Iris pigment epithelial cell (primary cell): ENCODE measurements at regions not wholly inside any gene's neighbourhood (a gene's known extent, or its start where the extent isn't known, plus 50 kb on each side); places are given as distances from the start of the nearest gene placed in this dataset.
A peak's percentile ranks its signal among the peaks of the same experiment; 100 is the strongest.

Experiments
- DNase-seq: peaks from one replicate; pipeline ENCODE4 v3.0.0-alpha.2; 2011; ENCODE audit warnings: low read depth

DNA sequence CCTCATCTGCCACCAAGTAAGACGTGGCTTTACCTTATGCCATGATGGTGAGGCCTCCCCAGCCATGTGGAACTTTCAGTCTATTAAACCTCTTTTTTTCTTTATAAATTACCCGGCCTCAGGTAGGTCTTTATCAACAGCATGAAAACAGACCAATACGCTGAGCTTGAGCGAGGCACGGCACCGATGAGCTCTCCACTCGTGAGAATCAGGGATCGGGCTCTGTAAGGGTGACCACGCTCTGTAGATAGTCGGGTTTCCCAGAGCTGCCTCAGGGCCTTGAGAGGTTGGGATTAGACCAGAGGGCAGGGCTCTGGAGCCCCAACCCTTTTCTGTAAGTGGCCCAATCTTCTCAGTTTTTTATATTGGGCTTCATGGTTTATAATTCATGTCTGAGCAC is 360.3 kb upstream of the MYT1L start:
- no peak for DNase-seq

DNA sequence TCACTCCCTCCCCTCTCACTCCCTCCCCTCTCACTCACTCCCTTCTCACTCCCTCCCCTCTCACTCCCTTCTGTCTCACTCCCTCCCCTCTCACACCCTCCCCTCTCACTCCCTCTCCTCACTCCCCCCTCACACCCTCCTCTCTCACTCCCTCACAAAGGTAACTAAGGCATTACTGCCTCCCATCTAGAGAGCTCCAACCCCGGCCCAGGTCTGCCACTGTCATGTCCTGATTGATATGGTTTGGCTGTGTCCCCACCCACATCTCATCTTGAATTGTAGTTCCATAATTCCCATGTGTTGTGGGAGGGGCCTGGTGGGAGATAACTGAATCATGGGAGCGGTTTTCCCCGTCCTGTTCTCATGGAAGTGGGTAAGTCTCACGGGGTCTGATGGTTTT is 359.9 kb upstream of the MYT1L start:
- no peak for DNase-seq

DNA sequence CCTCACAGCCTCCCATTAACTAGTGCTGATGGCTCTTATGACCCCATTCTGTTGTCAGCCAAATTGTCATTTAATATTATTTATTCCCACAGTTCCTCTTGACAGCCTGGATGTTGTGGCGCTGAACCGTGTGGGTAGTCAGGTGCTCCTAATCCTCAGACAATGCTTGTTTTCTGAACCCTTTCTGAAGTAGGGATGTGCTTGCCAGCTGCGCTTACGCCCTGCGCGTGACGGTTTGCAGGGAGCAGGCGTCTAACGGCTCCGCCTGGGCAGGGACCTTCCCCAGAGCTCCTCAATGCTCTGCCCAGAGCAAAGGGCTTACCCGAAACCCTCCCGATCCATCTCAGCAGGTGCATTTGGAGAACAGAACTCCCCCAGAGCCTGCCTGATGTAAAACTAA is 358.2 kb upstream of the MYT1L start:
- no peak for DNase-seq

DNA sequence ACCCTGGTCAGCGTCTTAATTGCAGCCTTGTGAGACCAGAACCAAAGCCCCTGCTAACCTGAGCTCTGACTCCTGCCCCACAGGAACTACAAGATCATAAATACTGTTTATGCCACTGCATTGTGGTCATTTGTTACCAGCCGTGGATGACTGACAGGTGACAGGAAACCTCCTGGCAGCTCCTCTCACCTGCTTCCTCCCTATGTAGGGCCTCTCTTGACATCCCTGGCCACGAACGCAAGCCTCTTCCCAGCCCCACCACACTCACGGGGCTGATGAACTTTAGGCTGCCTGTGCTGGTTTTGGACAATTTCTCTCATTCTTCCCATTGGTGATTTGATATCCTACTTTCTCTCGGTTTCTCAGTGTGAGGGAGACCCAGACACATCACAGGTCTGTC is 357.2 kb upstream of the MYT1L start:
- DNase-seq = no peak

DNA sequence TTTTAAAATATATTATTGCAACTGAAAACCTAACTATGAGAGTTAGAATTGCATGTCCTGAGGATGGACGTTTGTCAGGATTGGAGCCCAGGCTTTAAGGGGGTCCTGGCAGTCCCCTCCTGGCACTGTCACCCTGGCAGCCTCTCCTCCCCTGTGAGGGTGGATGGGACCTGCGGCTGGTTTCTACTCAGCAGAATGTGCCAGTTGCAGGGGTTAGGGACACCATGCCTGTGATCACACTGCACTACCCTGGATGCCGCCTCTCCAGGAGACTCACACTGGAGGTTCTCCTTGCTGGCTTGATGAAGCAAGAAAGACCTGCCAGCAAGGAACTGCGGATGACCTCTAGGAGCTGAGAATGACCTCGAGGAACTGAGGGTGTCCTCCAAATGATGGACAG is 356.7 kb upstream of the MYT1L start:
- DNase-seq = no peak

DNA sequence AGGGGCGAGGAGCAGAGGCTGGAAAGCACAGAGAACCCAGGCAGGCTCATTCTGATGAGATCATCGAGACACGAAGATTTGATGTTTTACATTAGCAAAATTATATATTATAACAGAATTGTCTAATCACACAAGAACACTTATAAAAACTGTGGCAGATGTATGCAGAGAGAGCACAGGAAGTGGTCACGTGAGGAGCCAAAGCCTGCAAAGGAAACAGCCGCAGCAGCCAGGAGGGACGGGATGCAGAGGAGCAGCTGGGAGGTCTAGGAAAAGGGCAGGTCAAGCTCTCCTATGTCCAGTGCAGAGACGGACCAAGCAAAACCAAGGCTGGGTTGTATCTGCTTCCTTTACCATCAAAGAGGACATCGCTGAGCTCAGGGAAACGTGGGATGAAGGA is 355.1 kb upstream of the MYT1L start:
- DNase-seq = no peak

DNA sequence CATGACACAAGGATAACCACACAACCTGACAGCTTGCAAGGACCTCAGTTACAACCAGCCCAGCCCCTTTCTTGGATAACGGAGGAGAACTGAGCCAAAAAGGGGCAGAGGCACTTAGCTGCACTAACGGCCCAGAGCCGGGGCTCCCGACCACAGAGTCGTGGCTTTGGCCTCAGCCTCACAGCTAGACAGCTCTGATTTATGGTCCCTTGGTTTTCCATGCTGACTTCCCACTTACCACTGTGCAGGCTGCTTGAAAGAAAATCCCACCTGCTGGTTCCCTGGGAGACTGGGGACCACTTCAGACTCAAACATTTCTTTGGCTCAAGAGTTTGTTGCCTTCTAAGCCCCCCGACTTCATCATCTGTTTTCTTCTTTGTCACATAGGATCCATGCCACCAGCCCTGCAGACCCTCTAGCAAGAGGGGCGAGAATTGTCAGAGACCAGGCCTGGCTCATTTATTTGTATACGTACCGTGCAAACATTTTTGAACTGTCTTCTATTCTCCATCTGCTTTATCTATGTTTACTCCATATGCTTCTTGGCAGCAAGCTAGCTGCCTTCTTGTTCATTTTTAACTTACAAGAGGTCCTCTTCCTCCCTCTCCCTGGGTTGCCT is 352.6 kb upstream of the MYT1L start:
- no peak for DNase-seq

DNA sequence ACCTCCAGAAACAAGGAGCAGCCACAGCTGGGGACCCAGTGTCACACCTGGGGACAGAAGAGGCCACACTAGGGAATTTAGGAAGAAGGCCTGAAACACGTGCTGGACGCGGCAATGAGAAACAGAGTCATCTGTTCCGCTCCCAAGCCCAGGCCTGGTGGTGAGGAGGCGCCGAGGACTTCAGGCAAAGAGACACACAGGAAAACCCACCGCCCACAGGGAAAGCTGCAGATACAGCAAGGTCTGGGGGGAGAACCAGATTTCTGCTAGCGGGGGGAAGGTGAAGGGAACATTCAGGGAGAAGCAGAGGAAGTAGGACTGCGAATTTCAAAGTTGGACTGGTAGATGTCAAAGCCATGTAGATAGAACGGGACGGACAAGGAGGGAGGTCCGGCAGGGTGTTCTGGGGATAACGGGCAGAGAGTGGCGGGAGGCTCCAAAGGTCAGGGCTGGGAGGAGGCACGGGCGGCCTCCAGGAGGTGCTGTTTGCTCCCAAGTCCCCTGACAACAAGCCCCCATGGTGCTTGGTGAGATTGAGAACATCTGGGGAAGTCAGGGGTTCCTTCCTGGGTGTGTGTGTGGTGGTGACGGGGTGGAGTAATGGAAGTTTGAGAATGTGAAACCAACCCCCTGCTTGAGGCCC is 351.7 kb upstream of the MYT1L start:
- no peak for DNase-seq

DNA sequence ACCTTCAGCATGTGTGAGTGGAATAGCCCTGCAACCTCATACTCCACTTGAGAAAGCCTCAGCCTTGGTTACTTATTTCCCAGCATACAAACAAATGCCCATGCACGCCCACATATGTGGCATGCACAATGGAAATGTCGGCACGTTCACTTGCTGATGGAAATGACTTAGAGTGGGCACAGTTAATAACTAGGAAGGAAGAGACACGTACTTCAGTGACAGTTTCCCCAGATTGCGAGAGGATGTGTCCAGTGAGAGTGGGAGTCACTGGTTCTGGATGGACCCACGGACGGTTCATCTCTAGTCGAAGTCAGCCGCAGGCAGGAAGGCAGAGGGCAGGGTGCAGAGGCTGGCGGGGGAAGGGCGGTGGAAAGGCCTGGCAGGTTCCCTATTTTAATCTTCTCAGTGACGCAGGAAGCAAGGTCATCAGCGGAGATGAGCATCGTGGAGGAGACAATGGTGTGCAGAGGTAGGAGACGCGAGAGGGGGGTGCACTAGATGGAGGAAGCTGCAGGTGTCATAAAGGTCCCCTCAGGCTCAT is 350.7 kb upstream of the MYT1L start:
- DNase-seq = no peak

DNA sequence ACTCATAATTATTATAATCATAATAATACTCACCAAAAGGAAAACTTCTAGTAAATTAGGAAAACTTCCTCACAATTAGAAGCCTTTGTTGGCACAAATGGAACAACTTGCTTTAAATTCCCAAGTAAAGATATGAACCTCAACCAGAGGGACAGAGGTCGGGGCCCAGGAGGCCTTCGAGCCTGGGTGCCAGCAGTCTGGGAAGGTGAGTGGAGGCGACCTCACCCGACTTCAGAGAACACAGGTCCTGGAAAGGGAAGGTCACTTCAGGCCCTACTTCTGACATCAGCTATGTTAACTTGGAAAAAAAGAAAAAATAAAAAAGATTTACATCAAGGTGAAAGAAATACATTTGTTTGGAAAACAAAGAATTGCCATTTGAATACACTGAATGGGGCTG is 350.0 kb upstream of the MYT1L start:
- DNase-seq = no peak

DNA sequence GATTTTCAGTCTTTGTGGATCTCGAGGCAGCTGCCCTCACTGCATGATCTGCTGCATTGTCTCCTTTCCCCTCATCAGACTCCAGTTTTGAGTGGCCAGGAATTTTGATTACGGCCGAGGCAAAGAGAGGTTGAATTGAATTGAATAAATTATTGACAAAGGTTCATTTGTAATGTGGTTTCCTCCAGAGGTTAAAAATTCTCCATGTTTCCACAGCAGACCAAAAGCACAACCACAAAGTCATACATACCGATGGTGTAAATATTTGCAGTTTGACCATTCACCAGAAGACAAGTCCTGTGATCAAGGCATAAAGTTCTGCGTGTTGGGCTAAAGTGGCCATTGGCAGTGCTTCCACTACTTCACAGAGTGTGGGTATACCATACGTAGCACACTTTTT is 343.8 kb upstream of the MYT1L start:
- DNase-seq = no peak

DNA sequence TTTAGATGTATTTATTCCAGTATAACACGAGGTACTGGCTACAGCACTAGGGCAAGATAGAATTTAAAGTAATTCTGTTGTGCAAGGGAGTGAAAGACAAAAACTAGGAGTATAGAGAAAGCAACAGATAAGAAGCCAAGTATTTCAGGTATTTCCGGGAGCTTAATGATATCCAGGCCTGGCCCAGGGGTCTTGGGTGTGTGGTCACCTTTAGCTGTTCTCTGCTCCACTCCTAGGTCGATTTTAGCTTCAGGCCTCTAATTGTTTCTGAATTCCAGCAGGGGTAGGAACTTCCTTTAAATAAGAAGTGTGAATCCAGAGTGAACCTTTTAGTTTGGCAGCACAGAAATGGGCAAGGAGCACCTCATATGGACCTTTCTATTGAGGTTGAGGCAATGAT is 342.3 kb upstream of the MYT1L start:
- DNase-seq = no peak

DNA sequence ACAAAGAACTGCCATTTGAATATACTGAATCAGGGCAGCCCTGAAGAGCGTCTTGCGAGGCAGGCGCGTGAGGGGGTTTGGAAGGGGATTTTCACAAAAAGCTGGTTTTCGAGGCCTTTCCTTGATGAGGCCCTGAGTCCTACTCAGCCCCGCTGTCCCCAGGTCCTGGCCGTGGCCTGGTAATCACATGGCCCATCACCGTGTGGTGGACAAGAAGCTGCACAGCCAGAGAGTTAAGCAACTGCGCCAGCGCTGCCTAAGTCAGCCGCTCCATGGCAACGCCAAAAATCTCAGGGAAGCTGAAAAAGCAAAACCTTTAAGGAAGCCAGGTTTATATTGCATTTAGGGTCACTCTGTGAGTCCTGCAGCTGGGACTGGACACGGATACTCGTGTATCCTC is 341.2 kb upstream of the MYT1L start:
- DNase-seq = no peak

DNA sequence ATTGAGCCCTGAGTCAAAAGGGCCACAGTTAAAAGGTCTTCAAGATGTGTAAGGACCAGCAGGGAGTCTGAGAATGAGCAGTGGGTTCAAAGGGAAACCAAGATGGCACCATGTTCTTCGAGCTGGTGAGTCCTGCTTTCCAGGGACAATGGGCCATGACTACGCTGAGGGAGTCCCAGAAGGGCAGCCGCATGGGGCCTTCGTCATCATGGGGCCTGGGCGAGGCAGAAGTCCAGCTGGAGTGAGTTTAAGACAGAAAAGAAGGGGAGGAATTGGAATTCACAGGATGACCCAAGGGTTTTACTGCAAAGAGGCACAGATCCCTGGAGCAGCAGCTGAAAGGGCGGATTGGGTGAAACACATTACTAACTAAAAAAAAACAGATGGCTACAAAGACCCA is 340.8 kb upstream of the MYT1L start:
- no peak for DNase-seq

DNA sequence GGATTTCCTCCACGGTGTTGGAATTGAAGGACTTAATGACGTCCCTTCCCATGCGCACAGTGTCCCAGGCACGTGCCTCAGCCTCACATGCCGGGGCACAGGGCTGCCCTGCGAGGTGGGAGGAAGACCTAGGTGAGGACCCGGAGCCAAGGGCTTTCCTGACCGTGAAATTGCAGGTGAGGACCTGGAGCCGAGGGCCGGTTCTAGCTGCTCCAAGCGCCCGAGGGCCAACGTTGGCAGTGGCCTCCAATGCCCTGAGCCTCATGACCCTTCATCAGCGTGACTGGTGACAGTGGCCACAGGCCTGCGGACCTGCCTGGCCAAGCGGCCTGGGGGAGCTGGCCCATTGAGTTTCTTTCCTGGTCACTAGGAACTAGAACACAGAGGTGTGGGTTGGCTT is 338.2 kb upstream of the MYT1L start:
- no peak for DNase-seq

DNA sequence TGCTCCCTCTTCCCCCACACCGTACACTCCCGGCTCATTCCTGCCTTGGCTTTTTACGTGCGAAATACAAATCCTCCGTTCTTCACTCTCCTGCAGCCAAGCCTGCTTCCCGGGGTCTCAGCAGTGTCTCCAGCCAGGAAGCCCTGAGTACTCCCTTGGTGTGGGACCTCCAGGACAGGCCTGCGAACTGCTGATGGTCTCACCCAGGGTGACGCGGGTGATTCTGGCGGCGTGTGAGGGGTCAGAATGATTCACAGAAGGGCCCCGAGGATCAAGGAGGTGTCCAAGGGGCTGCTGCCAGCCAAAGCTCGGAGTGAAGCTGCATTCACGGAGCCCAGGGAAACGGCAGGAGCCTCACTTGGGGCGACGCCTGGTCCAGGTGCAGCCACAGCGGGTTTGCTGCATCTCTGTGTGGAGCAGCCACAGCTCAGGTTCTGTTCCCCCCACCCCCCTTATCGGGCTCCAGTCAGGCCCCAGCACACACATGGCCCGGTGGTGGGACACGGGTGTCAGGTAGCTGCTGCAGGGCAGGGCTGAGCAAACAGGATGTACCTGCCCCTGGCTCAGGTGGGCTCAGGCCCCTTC is 337.7 kb upstream of the MYT1L start:
- DNase-seq = no peak

DNA sequence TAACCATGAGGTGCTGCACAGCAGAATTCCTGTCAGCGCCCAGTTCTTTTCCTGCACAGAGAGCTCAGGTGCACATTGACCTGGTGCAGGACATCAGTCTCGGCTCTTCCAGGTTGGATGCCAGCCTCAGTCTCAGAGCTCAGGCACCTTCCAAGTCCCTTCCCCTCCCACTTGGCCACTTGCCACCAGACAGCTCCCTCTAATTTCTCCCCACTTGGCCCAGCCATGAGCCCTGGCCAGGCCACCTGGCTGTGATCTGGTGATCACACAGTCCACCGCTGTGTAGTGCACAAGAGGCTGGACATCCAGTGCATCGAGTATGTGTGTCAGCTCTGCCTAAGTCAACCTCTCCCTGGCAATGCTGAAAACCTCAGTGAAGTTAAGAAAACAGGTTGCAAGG is 336.6 kb upstream of the MYT1L start:
- DNase-seq = no peak

DNA sequence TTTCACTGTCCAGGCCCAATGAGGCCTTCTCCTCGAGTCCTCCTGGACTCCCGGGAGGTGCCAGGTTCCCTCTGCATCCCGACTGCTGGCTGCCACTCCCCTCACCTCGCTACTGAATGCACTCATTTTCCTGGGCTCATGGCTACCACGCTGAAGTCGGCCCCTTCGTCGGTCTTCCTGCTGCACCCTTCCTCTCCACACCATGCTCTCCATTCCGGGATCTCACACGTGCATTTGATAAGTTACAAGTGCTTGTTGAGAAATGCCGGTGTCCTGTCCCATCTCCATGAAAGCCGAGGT is 334.7 kb upstream of the MYT1L start:
- DNase-seq = no peak

DNA sequence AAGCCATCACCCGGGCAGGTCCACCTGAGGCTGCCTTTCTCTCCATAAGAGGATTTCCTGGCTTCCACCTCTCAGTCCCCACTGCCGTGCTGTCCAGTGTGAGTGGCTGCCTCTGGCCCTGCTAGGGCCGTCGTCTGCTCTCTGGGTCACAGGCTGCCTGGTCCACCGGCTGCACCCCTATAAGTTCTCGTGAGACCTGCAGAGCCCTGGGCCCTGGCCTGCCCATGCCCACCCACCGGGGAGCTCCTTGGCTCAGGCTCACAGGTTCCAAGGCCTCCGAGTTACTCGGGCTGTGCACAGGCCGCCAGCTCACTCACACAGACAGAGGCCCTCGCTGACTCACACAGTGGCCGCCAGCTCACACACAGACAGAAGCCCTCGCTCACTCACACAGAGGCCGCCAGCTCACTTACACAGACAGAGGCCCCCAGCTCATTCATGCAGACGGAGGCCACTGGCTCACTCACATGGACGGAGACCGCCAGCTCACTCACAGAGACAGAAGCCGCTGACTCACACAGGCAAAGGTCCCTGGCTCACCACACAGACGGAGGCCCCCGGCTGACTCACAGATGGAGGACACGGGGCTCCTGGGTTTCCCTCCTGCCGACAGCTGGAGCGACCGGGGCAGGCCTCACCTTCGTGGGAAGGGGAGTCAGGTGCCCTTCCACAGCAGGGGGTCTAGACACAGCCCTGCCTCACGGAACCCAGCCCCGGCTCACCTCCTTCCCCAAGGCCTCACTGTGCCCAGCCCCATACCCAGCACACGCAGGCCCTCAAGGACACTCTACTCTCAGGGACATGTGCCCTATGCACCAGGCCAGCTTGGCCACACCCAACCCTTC is 334.1 kb upstream of the MYT1L start:
- peak; percentile 65 for DNase-seq

DNA sequence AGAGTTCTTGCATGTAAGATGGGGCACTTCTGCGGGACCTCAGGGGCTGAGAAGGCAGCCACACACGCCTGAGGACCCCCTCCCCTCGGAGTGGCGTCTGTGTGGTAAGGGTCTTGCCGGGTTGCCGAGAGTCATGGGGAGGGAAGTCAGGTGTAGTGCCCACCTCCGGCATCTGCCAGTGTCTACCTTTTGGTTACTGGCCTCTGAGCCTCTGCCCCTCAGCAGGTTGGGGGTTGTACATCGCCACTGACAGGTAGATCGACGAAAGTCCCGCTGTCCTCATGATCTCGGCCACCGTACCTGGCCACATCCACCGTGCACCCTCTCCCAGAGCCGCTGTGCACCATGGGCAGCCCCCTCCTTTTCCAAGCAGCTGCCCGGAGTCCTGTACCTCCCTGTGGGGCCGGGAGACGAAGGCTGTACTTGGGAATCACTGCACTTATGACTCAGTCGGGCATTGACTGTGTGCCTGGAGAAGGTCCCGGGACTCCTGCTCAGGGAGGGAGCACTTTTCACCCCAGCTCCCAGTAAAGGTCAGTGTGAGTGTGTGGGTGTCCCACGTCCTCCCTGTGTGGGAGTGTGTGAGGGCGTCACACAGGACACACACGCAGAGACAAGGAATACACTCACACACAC is 332.4 kb upstream of the MYT1L start:
- peak; percentile 8 for DNase-seq

DNA sequence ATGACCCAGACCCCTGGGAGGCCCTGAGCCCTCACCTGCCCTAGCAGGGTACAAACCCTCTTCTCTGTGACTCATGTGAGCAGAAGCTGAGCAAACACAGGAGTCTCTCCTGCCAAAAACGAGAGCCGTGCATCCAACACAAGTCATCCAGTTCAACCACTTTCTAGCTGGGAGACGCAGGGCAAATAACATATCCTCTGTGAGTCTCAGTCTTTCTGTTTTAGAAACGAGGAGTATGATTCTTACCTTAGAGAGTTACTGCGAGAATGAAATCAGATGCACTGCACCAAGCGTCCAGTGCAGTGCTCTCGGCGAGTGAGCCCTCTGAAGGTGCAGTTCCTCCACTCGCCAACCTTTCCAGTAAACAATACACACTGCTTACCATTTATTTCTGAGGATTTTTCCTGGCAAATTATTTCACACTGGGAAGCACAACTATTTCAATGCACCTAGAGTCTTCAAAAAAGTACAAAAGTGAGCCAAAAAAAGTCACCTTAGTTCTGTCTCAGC is 331.8 kb upstream of the MYT1L start:
- DNase-seq = no peak
